ENCODE measurements at regions not wholly inside any gene's neighbourhood (a gene's known extent, or its start where the extent isn't known, plus 50 kb on each side); places are given as distances from the start of the nearest gene placed in this dataset.

DNA sequence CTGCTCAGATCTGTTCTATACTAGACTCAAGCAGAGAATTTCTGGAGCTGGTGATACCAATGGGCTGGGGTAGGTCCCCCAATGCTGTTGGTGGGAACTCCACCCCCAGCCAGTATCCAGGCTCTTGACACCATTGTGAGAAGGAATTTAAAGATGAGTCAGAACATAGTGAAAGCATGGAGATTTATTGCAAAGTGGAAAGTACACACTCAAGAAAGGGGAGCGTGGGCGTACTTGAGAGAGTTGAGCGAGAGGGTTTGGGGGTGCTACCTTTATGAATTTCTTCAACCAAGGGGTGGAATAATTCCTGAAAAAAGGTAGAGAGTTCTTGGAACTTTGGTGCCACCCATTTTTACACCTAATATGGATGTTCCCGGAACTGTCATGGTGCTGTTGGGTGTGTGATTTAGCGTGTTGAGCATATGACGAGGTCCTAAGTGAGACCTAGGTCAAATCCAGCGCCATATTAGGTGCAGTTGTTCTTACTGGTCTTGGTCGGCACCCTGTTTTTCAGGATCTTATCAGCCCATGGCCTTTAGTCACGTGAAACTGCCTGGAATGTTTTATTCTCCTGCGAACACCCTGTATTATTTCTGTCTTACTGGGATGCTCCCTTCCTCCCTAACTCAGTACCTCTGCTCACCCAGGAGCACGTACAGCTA, 122.0 kb upstream of the AHR start:
- Histone ChIP-seq H3K9ac (ENCODE audit: low read depth, low read length) (no peak overlapping the region), H3K27ac (ENCODE audit: low read depth, low read length) (no peak overlapping the region), H3K4me1 (ENCODE audit: control insufficient read depth, insufficient read depth, low read length) (peaks cover 8% of the 10 kb centered on the region; the same call in 1 of the 2 replicates), H3K36me3 (ENCODE audit: control insufficient read depth, insufficient read depth, low read length) (no peaks in the 10 kb centered on the region), H3K27me3 (ENCODE audit: control insufficient read depth, insufficient read depth, low read length) (no peaks in the 10 kb centered on the region), H3K4me3 (ENCODE audit: low read depth, low read length) (no peak overlapping the region), H3K9me3 (ENCODE audit: control insufficient read depth, insufficient read depth, low read length) (no peaks in the 10 kb centered on the region)

DNA sequence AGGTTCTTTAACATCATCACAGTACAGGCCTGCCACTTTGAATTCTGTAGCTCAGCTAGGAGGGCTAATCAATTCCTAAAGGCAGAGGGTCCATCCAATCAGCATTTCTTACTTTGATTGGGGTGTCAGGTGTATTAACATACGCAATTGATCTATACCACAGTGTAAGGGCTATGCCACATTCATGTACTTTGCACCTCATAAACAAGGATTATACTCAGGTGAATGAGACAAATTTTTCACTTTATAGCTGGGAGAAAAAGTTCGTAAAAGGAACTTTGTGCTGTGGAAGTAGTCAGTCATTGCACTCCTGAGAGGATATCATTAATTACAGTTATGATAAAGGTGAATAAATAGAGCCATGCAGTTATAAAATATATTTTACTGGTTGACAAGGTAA, 119.9 kb upstream of the AHR start:
- Histone ChIP-seq H3K27me3 (ENCODE audit: control insufficient read depth, insufficient read depth, low read length) (no peaks in the 10 kb centered on the region), H3K9ac (ENCODE audit: low read depth, low read length) (no peak overlapping the region), H3K4me3 (ENCODE audit: low read depth, low read length) (no peak overlapping the region), H3K27ac (ENCODE audit: low read depth, low read length) (no peak overlapping the region), H3K36me3 (ENCODE audit: control insufficient read depth, insufficient read depth, low read length) (no peaks in the 10 kb centered on the region), H3K4me1 (ENCODE audit: control insufficient read depth, insufficient read depth, low read length) (peaks cover 8% of the 10 kb centered on the region; the same call in 1 of the 2 replicates), H3K9me3 (ENCODE audit: control insufficient read depth, insufficient read depth, low read length) (no peaks in the 10 kb centered on the region)

- H3K9ac ChIP-seq (ENCODE audit: low read depth, low read length): no peak overlapping the region
Measured at GRCh38 chr7:17181482-17181881, 117.0 kb upstream of the AHR start.

DNA sequence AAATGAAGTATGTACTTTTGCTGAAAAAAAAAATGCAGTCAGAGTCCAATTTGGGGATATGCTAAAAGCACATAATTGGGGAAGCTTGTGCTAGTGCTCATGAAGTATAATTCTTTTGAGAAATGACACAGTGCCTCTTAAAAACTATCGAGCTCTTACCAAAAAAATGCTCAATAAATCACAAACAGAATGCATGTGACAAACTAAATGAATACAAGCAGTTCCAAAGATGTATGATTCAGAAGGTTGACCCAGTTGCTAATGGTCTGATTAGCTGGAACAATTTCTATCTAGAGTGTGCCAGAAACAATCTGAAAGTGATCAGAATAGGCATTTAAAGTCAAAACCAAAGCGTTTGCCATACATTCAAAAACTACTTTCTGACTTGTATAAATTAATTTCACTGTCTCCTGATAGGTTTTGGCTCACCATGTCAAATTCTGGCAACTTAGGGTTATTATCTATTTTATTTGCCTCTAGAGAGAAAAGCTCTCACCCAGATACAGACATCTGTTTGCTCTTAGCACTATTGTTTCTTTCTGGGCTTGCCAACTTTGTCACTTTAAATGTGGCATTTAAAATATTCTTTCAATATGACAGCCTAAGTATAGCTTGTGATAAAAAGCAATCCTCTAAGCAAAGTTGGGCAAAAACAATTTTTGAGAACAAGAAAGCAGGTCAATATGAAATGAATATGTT, 114.7 kb upstream of the AHR start:
- Histone ChIP-seq H3K9me3 (ENCODE audit: control insufficient read depth, insufficient read depth, low read length) (no peaks in the 10 kb centered on the region), H3K4me3 (ENCODE audit: low read depth, low read length) (no peak overlapping the region), H3K27ac (ENCODE audit: low read depth, low read length) (no peak overlapping the region), H3K4me1 (ENCODE audit: control insufficient read depth, insufficient read depth, low read length) (peaks cover 11% of the 10 kb centered on the region; the same call in 1 of the 2 replicates), H3K9ac (ENCODE audit: low read depth, low read length) (no peak overlapping the region), H3K36me3 (ENCODE audit: control insufficient read depth, insufficient read depth, low read length) (no peaks in the 10 kb centered on the region), H3K27me3 (ENCODE audit: control insufficient read depth, insufficient read depth, low read length) (no peaks in the 10 kb centered on the region)

More at GRCh38 chr7:17181482-17181881, 117.0 kb upstream of the AHR start:
- Histone ChIP-seq H3K9me3 (ENCODE audit: control insufficient read depth, insufficient read depth, low read length) (no peaks in the 10 kb centered on the region), H3K4me1 (ENCODE audit: control insufficient read depth, insufficient read depth, low read length) (peaks cover 11% of the 10 kb centered on the region; the same call in 1 of the 2 replicates), H3K27ac (ENCODE audit: low read depth, low read length) (no peak overlapping the region), H3K27me3 (ENCODE audit: control insufficient read depth, insufficient read depth, low read length) (no peaks in the 10 kb centered on the region), H3K36me3 (ENCODE audit: control insufficient read depth, insufficient read depth, low read length) (no peaks in the 10 kb centered on the region), H3K4me3 (ENCODE audit: low read depth, low read length) (no peak overlapping the region)

GRCh38 chr7:17184805-17185689, 113.4 kb upstream of the AHR start:
- peaks cover 11% of the 10 kb centered on the region; the same call in 1 of the 2 replicates for H3K4me1 ChIP-seq (ENCODE audit: control insufficient read depth, insufficient read depth, low read length)
- no peaks in the 10 kb centered on the region for H3K27me3 ChIP-seq (ENCODE audit: control insufficient read depth, insufficient read depth, low read length)
- no peaks in the 10 kb centered on the region for H3K9me3 ChIP-seq (ENCODE audit: control insufficient read depth, insufficient read depth, low read length)
- H3K27ac ChIP-seq (ENCODE audit: low read depth, low read length): no peak overlapping the region
- H3K9ac ChIP-seq (ENCODE audit: low read depth, low read length): no peak overlapping the region
- no peak overlapping the region for H3K4me3 ChIP-seq (ENCODE audit: low read depth, low read length)
- no peaks in the 10 kb centered on the region for H3K36me3 ChIP-seq (ENCODE audit: control insufficient read depth, insufficient read depth, low read length)

DNA sequence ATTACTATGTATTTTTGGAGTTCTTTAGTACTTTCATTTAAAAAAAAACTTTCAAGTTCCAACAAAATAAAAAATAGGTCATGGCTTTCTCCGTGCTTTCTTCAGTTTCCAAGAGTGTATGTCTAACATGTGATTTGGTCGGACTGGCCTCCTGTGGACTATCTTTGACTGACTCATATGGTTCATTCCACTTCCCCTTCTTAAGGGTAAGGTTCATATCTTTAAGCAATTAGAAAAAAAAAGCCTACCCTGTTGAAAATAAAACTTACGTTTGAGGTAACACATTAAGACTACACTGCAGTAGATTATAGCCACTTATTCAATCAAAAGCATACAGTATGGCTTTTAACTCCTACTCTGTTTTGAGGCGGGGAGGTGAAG, 112.8 kb upstream of the AHR start:
- H3K27me3 ChIP-seq (ENCODE audit: control insufficient read depth, insufficient read depth, low read length): no peaks in the 10 kb centered on the region
- no peak overlapping the region for H3K4me3 ChIP-seq (ENCODE audit: low read depth, low read length)
- no peaks in the 10 kb centered on the region for H3K36me3 ChIP-seq (ENCODE audit: control insufficient read depth, insufficient read depth, low read length)
- no peak overlapping the region for H3K9ac ChIP-seq (ENCODE audit: low read depth, low read length)
- no peaks in the 10 kb centered on the region for H3K9me3 ChIP-seq (ENCODE audit: control insufficient read depth, insufficient read depth, low read length)
- H3K4me1 ChIP-seq (ENCODE audit: control insufficient read depth, insufficient read depth, low read length): peaks cover 11% of the 10 kb centered on the region; the same call in 1 of the 2 replicates
- H3K27ac ChIP-seq (ENCODE audit: low read depth, low read length): no peak overlapping the region

- H3K36me3 ChIP-seq (ENCODE audit: control insufficient read depth, insufficient read depth, low read length): no peaks in the 10 kb centered on the region
- H3K27ac ChIP-seq (ENCODE audit: low read depth, low read length): no peak overlapping the region
- H3K27me3 ChIP-seq (ENCODE audit: control insufficient read depth, insufficient read depth, low read length): no peaks in the 10 kb centered on the region
- no peaks in the 10 kb centered on the region for H3K9me3 ChIP-seq (ENCODE audit: control insufficient read depth, insufficient read depth, low read length)
- H3K4me3 ChIP-seq (ENCODE audit: low read depth, low read length): no peak overlapping the region
- H3K4me1 ChIP-seq (ENCODE audit: control insufficient read depth, insufficient read depth, low read length): peaks cover 9% of the 10 kb centered on the region; the same call in 1 of the 2 replicates
- no peak overlapping the region for H3K9ac ChIP-seq (ENCODE audit: low read depth, low read length)
Measured at GRCh38 chr7:17186745-17187530, 111.5 kb upstream of the AHR start.

DNA sequence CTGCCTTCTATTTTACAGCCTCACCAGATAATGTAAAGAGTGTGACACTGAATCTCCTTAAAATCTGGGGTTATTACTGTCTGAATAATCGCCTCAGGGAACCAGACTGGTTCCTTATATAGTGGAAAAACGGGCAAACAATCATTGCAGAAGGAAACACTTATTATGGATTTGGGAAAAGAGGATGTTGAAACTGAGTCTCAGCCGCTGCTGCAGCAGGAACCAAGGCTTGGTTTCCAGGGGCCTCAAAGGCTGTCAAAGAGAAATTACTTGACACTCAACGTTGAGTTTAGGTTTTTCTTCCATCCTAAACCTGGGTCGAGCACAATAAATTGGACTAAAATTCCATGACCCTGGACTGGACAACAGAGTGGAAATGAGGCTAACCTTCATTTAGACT, 103.8 kb upstream of the AHR start:
- Histone ChIP-seq H3K36me3 (ENCODE audit: control insufficient read depth, insufficient read depth, low read length) (no peaks in the 10 kb centered on the region), H3K4me3 (ENCODE audit: low read depth, low read length) (no peak overlapping the region), H3K9me3 (ENCODE audit: control insufficient read depth, insufficient read depth, low read length) (no peaks in the 10 kb centered on the region), H3K27me3 (ENCODE audit: control insufficient read depth, insufficient read depth, low read length) (no peaks in the 10 kb centered on the region), H3K9ac (ENCODE audit: low read depth, low read length) (no peak overlapping the region), H3K27ac (ENCODE audit: low read depth, low read length) (no peak overlapping the region), H3K4me1 (ENCODE audit: control insufficient read depth, insufficient read depth, low read length) (peaks cover 6% of the 10 kb centered on the region; the same call in 1 of the 2 replicates)

- Histone ChIP-seq H3K27me3 (ENCODE audit: control insufficient read depth, insufficient read depth, low read length) (no peaks in the 10 kb centered on the region), H3K4me3 (ENCODE audit: low read depth, low read length) (no peak overlapping the region), H3K36me3 (ENCODE audit: control insufficient read depth, insufficient read depth, low read length) (no peaks in the 10 kb centered on the region), H3K27ac (ENCODE audit: low read depth, low read length) (no peak overlapping the region), H3K4me1 (ENCODE audit: control insufficient read depth, insufficient read depth, low read length) (peaks cover 6% of the 10 kb centered on the region; the same call in 1 of the 2 replicates), H3K9ac (ENCODE audit: low read depth, low read length) (no peak overlapping the region), H3K9me3 (ENCODE audit: control insufficient read depth, insufficient read depth, low read length) (no peaks in the 10 kb centered on the region)
Measured at GRCh38 chr7:17195576-17195975, 102.9 kb upstream of the AHR start.

DNA sequence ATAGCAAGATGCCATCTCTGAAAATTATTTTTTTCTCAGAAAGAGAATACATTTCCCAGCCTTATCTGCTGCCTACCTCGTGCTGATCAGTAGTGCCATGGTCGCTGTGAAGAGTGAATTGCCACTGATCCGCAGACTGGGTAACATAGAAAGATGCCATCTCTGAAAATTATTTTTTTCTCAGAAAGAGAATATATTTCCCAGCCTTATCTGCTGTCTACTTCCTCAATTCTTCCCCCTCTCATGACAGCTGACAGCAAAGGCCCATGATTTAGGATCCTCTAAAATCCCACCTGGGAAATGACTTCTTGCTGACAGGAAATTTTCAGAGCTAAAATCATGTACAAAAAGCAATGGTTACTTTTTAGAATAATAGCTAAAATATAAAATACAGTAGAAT, 92.5 kb upstream of the AHR start:
- Histone ChIP-seq H3K4me1 (ENCODE audit: control insufficient read depth, insufficient read depth, low read length) (no peaks in the 10 kb centered on the region), H3K27ac (ENCODE audit: low read depth, low read length) (no peak overlapping the region), H3K27me3 (ENCODE audit: control insufficient read depth, insufficient read depth, low read length) (no peaks in the 10 kb centered on the region), H3K4me3 (ENCODE audit: low read depth, low read length) (no peak overlapping the region), H3K36me3 (ENCODE audit: control insufficient read depth, insufficient read depth, low read length) (no peaks in the 10 kb centered on the region), H3K9ac (ENCODE audit: low read depth, low read length) (no peak overlapping the region), H3K9me3 (ENCODE audit: control insufficient read depth, insufficient read depth, low read length) (no peaks in the 10 kb centered on the region)

All from HUES48 (cell line).